Muscle layer of duodenum (tissue), 2 donors: ENCODE measurements at regions not wholly inside any gene's neighbourhood (a gene's known extent, or its start where the extent isn't known, plus 50 kb on each side); places are given as distances from the start of the nearest gene placed in this dataset.
"Not testable (repeated sequence)": the region's sequence is repeated elsewhere in the genome, so short reads cannot be mapped to it uniquely, and the experiment has no call there.

Experiments
- H3K27ac ChIP-seq: one replicate; pipeline ENCODE4 v1.7.0; 2013; ENCODE audit warnings: mild to moderate bottlenecking, low read length
- H3K27me3 ChIP-seq: one replicate; pipeline ENCODE4 v1.7.0; 2013; ENCODE audit warnings: low read depth, mild to moderate bottlenecking, control low read depth, low read length
- H3K36me3 ChIP-seq, 2 donors: one replicate each; pipeline ENCODE4 v1.7.0; 2013; ENCODE audit warnings: low read length in 2 of 2, control low read depth in 1 of 2, mild to moderate bottlenecking in 1 of 2; ENCODE audit not compliant: insufficient read depth in 2 of 2, control insufficient read depth in 1 of 2
- H3K4me1 ChIP-seq, 2 donors: one replicate each; pipeline ENCODE4 v1.7.0; 2013; ENCODE audit warnings: low read length in 2 of 2, mild to moderate bottlenecking in 2 of 2, control low read depth in 1 of 2, moderate library complexity in 1 of 2; ENCODE audit not compliant: insufficient read depth in 2 of 2, control insufficient read depth in 1 of 2
- H3K4me3 ChIP-seq, 2 donors: one replicate each; pipeline ENCODE4 v1.7.0; 2013; ENCODE audit warnings: low read length in 2 of 2, low read depth in 1 of 2, mild to moderate bottlenecking in 1 of 2
- H3K9me3 ChIP-seq, 2 donors: one replicate each; pipeline ENCODE4 v1.7.0; 2013; ENCODE audit warnings: low read length in 2 of 2, control low read depth in 1 of 2, mild to moderate bottlenecking in 1 of 2; ENCODE audit not compliant: control insufficient read depth in 1 of 2
- donor health status: healthy.

DNA sequence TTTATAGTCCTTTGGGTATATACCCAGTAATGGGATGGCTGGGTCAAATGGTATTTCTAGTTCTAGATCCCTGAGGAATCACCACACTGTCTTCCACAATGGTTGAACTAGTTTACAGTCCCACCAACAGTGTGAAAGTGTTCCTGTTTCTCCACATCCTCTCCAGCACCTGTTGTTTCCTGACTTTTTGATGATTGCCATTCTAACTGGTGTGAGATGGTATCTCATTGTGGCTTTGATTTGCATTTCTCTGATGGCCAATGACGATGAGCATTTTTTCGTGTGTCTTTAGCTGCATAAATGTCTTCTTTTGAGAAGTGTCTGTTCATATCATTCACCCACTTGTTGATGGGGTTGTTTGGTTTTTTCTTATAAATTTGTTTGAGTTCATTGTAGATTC, 612.5 kb upstream of the SGCD start:
- not testable (repeated sequence) for H3K36me3 ChIP-seq, H3K4me1 ChIP-seq, H3K27ac ChIP-seq

DNA sequence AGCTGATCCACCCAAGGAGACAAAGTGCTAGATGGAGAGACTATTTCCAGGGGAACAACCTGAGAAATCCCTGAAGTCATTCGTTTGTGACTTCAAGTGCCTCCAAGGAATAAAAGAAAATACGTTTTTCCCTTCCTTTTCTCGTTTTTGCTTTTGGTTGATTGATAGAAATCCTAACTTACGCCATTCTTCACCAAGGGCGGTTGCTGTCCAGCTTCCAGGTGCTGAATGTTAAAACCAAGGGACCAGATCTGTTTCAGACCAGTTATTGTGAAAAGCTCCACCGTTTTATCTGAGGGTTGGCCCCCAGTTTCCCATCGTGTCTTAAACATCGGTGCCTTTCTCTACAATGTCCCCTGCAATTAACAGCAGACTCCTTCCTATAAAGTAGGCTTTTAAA, 600.7 kb upstream of the SGCD start:
- Histone ChIP-seq H3K36me3 (no peaks in the 10 kb centered on the region), H3K9me3 (no peaks in the 10 kb centered on the region), H3K4me3 (no peak overlapping the region), H3K27me3 (peaks cover 28% of the 10 kb centered on the region), H3K4me1 (peaks cover 0 to 31% of the 10 kb centered on the region in 2 donors), H3K27ac (no peak overlapping the region)

More for the DNA sequence above, 612.5 kb upstream of the SGCD start:
- not testable (repeated sequence) for H3K9me3 ChIP-seq, H3K27me3 ChIP-seq, H3K4me3 ChIP-seq

GRCh38 chr5:155727512-155728145, 599.3 kb upstream of the SGCD start:
- no peak overlapping the region for H3K27ac ChIP-seq
- H3K4me1 ChIP-seq = peaks cover 0 to 31% of the 10 kb centered on the region in 2 donors
- H3K36me3 ChIP-seq = no peaks in the 10 kb centered on the region
- no peaks in the 10 kb centered on the region for H3K9me3 ChIP-seq
- H3K4me3 ChIP-seq = peak overlapping the region; percentile 38 to 72
- H3K27me3 ChIP-seq = peaks cover 28% of the 10 kb centered on the region

- Histone ChIP-seq H3K4me3 (peak overlapping the region; percentile 35 to 72), H3K36me3 (no peaks in the 10 kb centered on the region), H3K27me3 (peaks cover 28% of the 10 kb centered on the region), H3K9me3 (no peaks in the 10 kb centered on the region), H3K27ac (no peak overlapping the region), H3K4me1 (peaks cover 0 to 31% of the 10 kb centered on the region in 2 donors)
These were observed 598.7 kb upstream of the SGCD start for GRCh38 chr5:155728146-155728856.

- H3K36me3 ChIP-seq = no peaks in the 10 kb centered on the region
- peaks cover 28% of the 10 kb centered on the region for H3K27me3 ChIP-seq
- peaks cover 0 to 31% of the 10 kb centered on the region in 2 donors for H3K4me1 ChIP-seq
- H3K9me3 ChIP-seq = no peaks in the 10 kb centered on the region
- H3K27ac ChIP-seq = no peak overlapping the region
- H3K4me3 ChIP-seq = peak overlapping the region; percentile 35 to 72
These were observed 597.9 kb upstream of the SGCD start for GRCh38 chr5:155728857-155729683.

DNA sequence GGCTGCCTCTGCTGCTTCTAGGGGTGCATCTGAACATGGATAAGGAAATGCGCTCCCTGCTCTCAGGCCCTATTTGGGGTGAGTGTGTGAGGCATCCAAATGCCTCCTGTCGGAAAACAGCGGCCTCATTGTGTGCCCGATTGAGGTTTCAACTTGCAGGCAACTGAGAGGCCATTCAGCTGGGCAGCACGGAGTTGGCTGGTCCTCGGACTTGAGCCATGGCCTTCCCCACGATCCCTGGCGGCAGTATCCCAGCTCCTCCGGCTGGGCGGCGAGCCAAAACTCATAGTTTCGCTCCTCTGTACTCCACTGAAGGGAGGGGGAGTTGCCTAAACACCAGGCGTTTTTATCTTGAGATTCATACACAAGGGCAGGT, 597.3 kb upstream of the SGCD start:
- peak overlapping the region in 1 of 2 donors; percentile 72 for H3K4me3 ChIP-seq
- H3K27ac ChIP-seq = no peak overlapping the region

GRCh38 chr5:155732587-155733376, 594.2 kb upstream of the SGCD start:
- Histone ChIP-seq H3K4me1 (peaks cover 0 to 26% of the 10 kb centered on the region in 2 donors), H3K27me3 (peaks cover 19% of the 10 kb centered on the region), H3K27ac (no peak overlapping the region), H3K4me3 (no peak overlapping the region), H3K36me3 (no peaks in the 10 kb centered on the region), H3K9me3 (no peaks in the 10 kb centered on the region)

More for the DNA sequence above, 597.3 kb upstream of the SGCD start:
- peaks cover 28% of the 10 kb centered on the region for H3K27me3 ChIP-seq
- peaks cover 0 to 31% of the 10 kb centered on the region in 2 donors for H3K4me1 ChIP-seq
- no peaks in the 10 kb centered on the region for H3K9me3 ChIP-seq
- H3K36me3 ChIP-seq = no peaks in the 10 kb centered on the region

GRCh38 chr5:155733935-155734334, 593.0 kb upstream of the SGCD start:
- peaks cover 17% of the 10 kb centered on the region for H3K27me3 ChIP-seq
- peaks cover 0 to 16% of the 10 kb centered on the region in 2 donors for H3K4me1 ChIP-seq
- H3K27ac ChIP-seq = no peak overlapping the region
- no peaks in the 10 kb centered on the region for H3K9me3 ChIP-seq
- H3K4me3 ChIP-seq = no peak overlapping the region
- H3K36me3 ChIP-seq = no peaks in the 10 kb centered on the region

GRCh38 chr5:155735388-155735787, 591.6 kb upstream of the SGCD start:
- H3K9me3 ChIP-seq = no peaks in the 10 kb centered on the region
- peaks cover 6% of the 10 kb centered on the region for H3K27me3 ChIP-seq
- H3K4me1 ChIP-seq = peaks cover 0 to 1% of the 10 kb centered on the region in 2 donors
- no peak overlapping the region for H3K27ac ChIP-seq
- no peak overlapping the region for H3K4me3 ChIP-seq
- no peaks in the 10 kb centered on the region for H3K36me3 ChIP-seq

GRCh38 chr5:155738616-155739015, 588.3 kb upstream of the SGCD start:
- Histone ChIP-seq H3K4me3 (no peak overlapping the region), H3K36me3 (no peaks in the 10 kb centered on the region), H3K9me3 (no peaks in the 10 kb centered on the region), H3K27me3 (no peaks in the 10 kb centered on the region), H3K27ac (no peak overlapping the region), H3K4me1 (no peaks in the 10 kb centered on the region)
